Loucy (cell line): ENCODE measurements at regions not wholly inside any gene's neighbourhood (a gene's known extent, or its start where the extent isn't known, plus 50 kb on each side); places are given as distances from the start of the nearest gene placed in this dataset.

Experiments
- CTCF ChIP-seq: fragments of 200-600 bp; sonication (generic); conservative IDR thresholded peaks from 2 replicates; pipeline ENCODE4 v1.5.1; 2014; ENCODE audit warnings: mild to moderate bottlenecking, antibody characterized with exemption, low read length
- EZH2phosphoT487 ChIP-seq: fragments of 200-600 bp; IDR thresholded peaks from 2 replicates; pipeline ENCODE4 v1.6.1; 2018; ENCODE audit warnings: antibody characterized with exemption, mild to moderate bottlenecking, moderate library complexity, borderline replicate concordance

- no peak for TF ChIP-seq CTCF
- no peak for TF ChIP-seq EZH2phosphoT487
Observed at GRCh38 chr4:123786163-123786915, 389.7 kb downstream of the SPRY1 start.
